H1 (cell line): ENCODE measurements at regions not wholly inside any gene's neighbourhood (a gene's known extent, or its start where the extent isn't known, plus 50 kb on each side); places are given as distances from the start of the nearest gene placed in this dataset.

Source experiments
- CTCF ChIA-PET: fragments of 300-600 bp; sonication (Branson Sonifier 250); formaldehyde crosslinking; loops from one replicate; lab custom pipeline; 2021; ENCODE audit not compliant: partially characterized antibody; lab: Charles Lee
- POLR2A ChIA-PET: fragments of 300-600 bp; sonication (Branson Sonifier 250); formaldehyde crosslinking; loops from one replicate; lab custom pipeline; 2021; ENCODE audit warnings: inconsistent platforms; ENCODE audit not compliant: partially characterized antibody; lab: Charles Lee
- DNase-seq, 2 experiments: peaks; one replicate each; pipeline versions ENCODE4 v3.0.0 to v3.0.0-alpha.2; 2010 to 2022; ENCODE audit warnings: low spot score in 2 of 2, low read depth in 1 of 2, mixed read lengths in 1 of 2
- FAIRE-seq: peaks from 2 replicates; lab custom pipeline; 2011; peaks lifted over from hg19 to GRCh38; lab: Jason Lieb, UNC
- H2AFZ ChIP-seq: 2 replicates; pipeline ENCODE4 v1.8.1; 2012; ENCODE audit warnings: low read length, inconsistent platforms
- H2AK5ac ChIP-seq: 2 replicates; pipeline ENCODE4 v1.6.1; 2013; ENCODE audit warnings: low read depth, low read length
- H2BK120ac ChIP-seq: replicated peaks from 2 replicates; pipeline ENCODE3; 2013; ENCODE audit warnings: low read depth, low read length, inconsistent platforms
- H2BK12ac ChIP-seq: 2 replicates; pipeline ENCODE4 v1.6.1; 2013; ENCODE audit warnings: low read depth, low read length
- H2BK15ac ChIP-seq: 2 replicates; pipeline ENCODE4 v1.6.1; 2013; ENCODE audit warnings: low read length
- H2BK20ac ChIP-seq: 2 replicates; pipeline ENCODE4 v1.6.1; 2013; ENCODE audit warnings: low read length
- H2BK5ac ChIP-seq: 2 replicates; pipeline ENCODE4 v1.6.1; 2013; ENCODE audit warnings: low read depth, low read length
- H3K14ac ChIP-seq: 2 replicates; pipeline ENCODE4 v1.6.1; 2013; ENCODE audit warnings: inconsistent platforms; ENCODE audit not compliant: insufficient read length
- H3K18ac ChIP-seq: 2 replicates; pipeline ENCODE4 v1.6.1; 2013; ENCODE audit warnings: low read length; ENCODE audit errors: extremely low read depth
- H3K23ac ChIP-seq: 2 replicates; pipeline ENCODE4 v1.6.1; 2013; ENCODE audit warnings: inconsistent platforms; ENCODE audit not compliant: insufficient read length
- H3K23me2 ChIP-seq: 2 replicates; pipeline ENCODE4 v1.6.1; 2013; ENCODE audit warnings: low read depth, low read length
- H3K27ac ChIP-seq: 2 replicates; pipeline ENCODE4 v1.6.1; 2011; ENCODE audit warnings: low read depth, low read length, inconsistent platforms
- H3K27me3 ChIP-seq, 4 experiments: replicated peaks in 1 of 4; 1 replicate in 1 of 4; 2 replicates in 3 of 4; pipeline versions ENCODE4 v1.6.1 to v1.8.1; 2011 to 2013; ENCODE audit warnings: low read length in 3 of 4, mild to moderate bottlenecking in 3 of 4, inconsistent platforms in 2 of 4, mixed read lengths in 2 of 4, moderate library complexity in 1 of 4; ENCODE audit not compliant: control insufficient read depth in 3 of 4, insufficient read depth in 3 of 4; ENCODE audit errors: extremely low read depth in 1 of 4
- H3K36me3 ChIP-seq, 4 experiments: 2 replicates each; pipeline versions ENCODE4 v1.6.1 to v1.8.1; 2011 to 2013; ENCODE audit warnings: mild to moderate bottlenecking in 4 of 4, low read length in 3 of 4, moderate library complexity in 2 of 4, control low read depth in 1 of 4, inconsistent platforms in 1 of 4; ENCODE audit not compliant: insufficient read depth in 4 of 4, control insufficient read depth in 2 of 4
- H3K4ac ChIP-seq: replicated peaks from 2 replicates; pipeline ENCODE3; 2013; ENCODE audit warnings: low read length, low read depth, mixed read lengths, inconsistent platforms; ENCODE audit not compliant: insufficient read length
- H3K4me1 ChIP-seq, 4 experiments: replicated peaks in 1 of 4; 1 replicate in 1 of 4; 2 replicates in 3 of 4; pipeline versions ENCODE4 v1.6.1 to v1.8.1; 2011 to 2013; ENCODE audit warnings: low read length in 3 of 4, inconsistent platforms in 2 of 4, mixed read lengths in 1 of 4; ENCODE audit not compliant: insufficient read depth in 4 of 4, control insufficient read depth in 3 of 4
- H3K4me2 ChIP-seq, 2 experiments: 2 replicates each; pipeline versions ENCODE4 v1.6.1 to v1.8.1; 2011 to 2013; ENCODE audit warnings: low read depth in 2 of 2, low read length in 2 of 2, control low read depth in 1 of 2, inconsistent platforms in 1 of 2, mild to moderate bottlenecking in 1 of 2; ENCODE audit not compliant: insufficient read depth in 1 of 2
- H3K4me3 ChIP-seq, 4 experiments: fragments of 200-600, 300-600 bp in 1 of 4; sonication (generic), shearing (Covaris generic), sonication (Bioruptor Twin) in 1 of 4; 2 replicates each; pipeline versions ENCODE4 v1.5.1 to v1.8.1; 2011 to 2016; ENCODE audit warnings: low read length in 4 of 4, low read depth in 3 of 4, control low read depth in 2 of 4, inconsistent platforms in 2 of 4, mild to moderate bottlenecking in 2 of 4, mixed read lengths in 1 of 4, moderate library complexity in 1 of 4; ENCODE audit not compliant: insufficient read depth in 2 of 4; ENCODE audit errors: extremely low read depth in 1 of 4
- H3K56ac ChIP-seq: replicated peaks from 2 replicates; pipeline ENCODE3; 2013; ENCODE audit warnings: low read depth, mild to moderate bottlenecking, mixed read lengths, low read length, inconsistent platforms; ENCODE audit not compliant: insufficient read length
- H3K79me1 ChIP-seq: 2 replicates; pipeline ENCODE4 v1.6.1; 2013; ENCODE audit warnings: low read depth, low read length, control low read depth
- H3K79me2 ChIP-seq, 2 experiments: 2 replicates each; pipeline versions ENCODE4 v1.6.1 to v1.8.1; 2012 to 2013; ENCODE audit warnings: low read length in 2 of 2, mild to moderate bottlenecking in 2 of 2, inconsistent platforms in 1 of 2; ENCODE audit not compliant: insufficient read depth in 2 of 2, control insufficient read depth in 1 of 2
- H3K9ac ChIP-seq, 4 experiments: replicated peaks in 1 of 4; 1 replicate in 1 of 4; 2 replicates in 3 of 4; pipeline versions ENCODE4 v1.6.1 to v1.8.1; 2011 to 2013; ENCODE audit warnings: low read depth in 3 of 4, low read length in 3 of 4, control low read depth in 2 of 4, mild to moderate bottlenecking in 2 of 4, moderate library complexity in 2 of 4, inconsistent platforms in 1 of 4; ENCODE audit errors: extremely low read depth in 1 of 4
- H3K9me3 ChIP-seq, 2 experiments: 2 replicates each; pipeline versions ENCODE4 v1.6.1 to v1.8.1; 2012 to 2013; ENCODE audit warnings: mild to moderate bottlenecking in 2 of 2, moderate library complexity in 2 of 2, control low read depth in 1 of 2, inconsistent platforms in 1 of 2, low read depth in 1 of 2, low read length in 1 of 2, mixed read lengths in 1 of 2; ENCODE audit not compliant: insufficient read depth in 2 of 2
- H4K20me1 ChIP-seq, 2 experiments: replicated peaks in 1 of 2; 2 replicates each; pipeline versions ENCODE3 to v1.8.1; 2011 to 2013; ENCODE audit warnings: inconsistent platforms in 2 of 2, low read length in 2 of 2, mild to moderate bottlenecking in 1 of 2; ENCODE audit not compliant: insufficient read depth in 2 of 2, control insufficient read depth in 1 of 2
- H4K5ac ChIP-seq: 2 replicates; pipeline ENCODE4 v1.6.1; 2013; ENCODE audit warnings: low read length, low read depth, mixed read lengths, inconsistent platforms; ENCODE audit not compliant: insufficient read length
- H4K8ac ChIP-seq: 2 replicates; pipeline ENCODE4 v1.8.0; 2013; ENCODE audit warnings: mild to moderate bottlenecking, moderate library complexity, low read length, inconsistent platforms; ENCODE audit not compliant: insufficient read depth; ENCODE audit errors: extremely low read depth
- H4K91ac ChIP-seq: replicated peaks from 2 replicates; pipeline ENCODE3; 2013; ENCODE audit warnings: low read length, mixed read lengths, inconsistent platforms; ENCODE audit not compliant: insufficient read length
- BACH1 ChIP-seq: IDR thresholded peaks from 2 replicates; pipeline ENCODE4 v1.6.1; 2012; ENCODE audit warnings: low read length, improper control_type of control experiment
- CEBPB ChIP-seq: IDR thresholded peaks from 2 replicates; pipeline ENCODE4 v1.6.1; 2012; ENCODE audit warnings: low read depth, low read length
- CHD1 ChIP-seq: IDR thresholded peaks from 2 replicates; pipeline ENCODE4 v1.6.1; 2012; ENCODE audit warnings: low read depth, low read length, improper control_type of control experiment
- CHD2 ChIP-seq: IDR thresholded peaks from 2 replicates; pipeline ENCODE4 v1.6.1; 2012; ENCODE audit warnings: low read length, improper control_type of control experiment
- CREB1 ChIP-seq: IDR thresholded peaks from 2 replicates; pipeline ENCODE4 v1.6.1; 2012; ENCODE audit warnings: inconsistent platforms
- CTCF ChIP-seq, 3 experiments: IDR thresholded peaks; 1 replicate in 2 of 3; 2 replicates in 1 of 3; pipeline versions ENCODE4 v1.5.1 to v1.6.1; 2011; ENCODE audit warnings: low read length in 3 of 3, mild to moderate bottlenecking in 3 of 3, inconsistent platforms in 2 of 3, low read depth in 1 of 3, moderate library complexity in 1 of 3; ENCODE audit not compliant: insufficient read depth in 1 of 3; ENCODE audit errors: control extremely low read depth in 1 of 3
- EGR1 ChIP-seq: IDR thresholded peaks from 2 replicates; pipeline ENCODE4 v1.6.1; 2011; ENCODE audit warnings: low read depth, low read length, borderline replicate concordance
- FOSL1 ChIP-seq: IDR thresholded peaks from 2 replicates; pipeline ENCODE4 v1.6.1; 2011; ENCODE audit warnings: mild to moderate bottlenecking, low read depth, low read length, moderate library complexity; ENCODE audit not compliant: insufficient read depth
- KDM5A ChIP-seq: fragments of 200-600 bp; IDR thresholded peaks from 2 replicates; pipeline ENCODE4 v1.7.1; 2012; ENCODE audit warnings: mild to moderate bottlenecking, low read length, inconsistent platforms, mixed read lengths
- NRF1 ChIP-seq: IDR thresholded peaks from 2 replicates; pipeline ENCODE4 v1.6.1; 2011; ENCODE audit warnings: mild to moderate bottlenecking, low read depth, low read length, improper control_type of control experiment
- POLR2A ChIP-seq, 2 experiments: IDR thresholded peaks; 1 replicate in 1 of 2; 2 replicates in 1 of 2; pipeline ENCODE4 v1.6.1; 2011; ENCODE audit warnings: low read depth in 2 of 2, low read length in 2 of 2, mild to moderate bottlenecking in 2 of 2; ENCODE audit errors: control extremely low read depth in 1 of 2
- SIRT6 ChIP-seq: IDR thresholded peaks from one replicate; pipeline ENCODE4 v1.7.1; 2012; ENCODE audit warnings: low read length, inconsistent platforms
- SIX5 ChIP-seq: IDR thresholded peaks from 2 replicates; pipeline ENCODE4 v1.6.1; 2011; ENCODE audit warnings: mild to moderate bottlenecking, low read depth, low read length
- TCF12 ChIP-seq: IDR thresholded peaks from 2 replicates; pipeline ENCODE4 v1.6.1; 2011; ENCODE audit warnings: low read depth, mild to moderate bottlenecking, low read length
- TEAD4 ChIP-seq: IDR thresholded peaks from 2 replicates; pipeline ENCODE4 v1.6.1; 2012; ENCODE audit warnings: low read depth, low read length, inconsistent platforms, mixed read lengths
- WGBS, 2 experiments: shearing (Covaris generic) in 1 of 2; methylation state at CpG; one replicate each; pipeline versions ENCODE4 v1.1.6 to v1.1.7; 2013 to 2015; ENCODE audit warnings: low lambda C conversion rate in 2 of 2, mixed read lengths in 2 of 2, inconsistent platforms in 1 of 2, low coverage in 1 of 2, missing lambda C conversion rate in 1 of 2; ENCODE audit not compliant: insufficient replicate concordance in 2 of 2, insufficient coverage in 1 of 2, insufficient read length in 1 of 2; ENCODE audit errors: extremely low coverage in 1 of 2, missing lambda C conversion rate in 1 of 2; 5-methylcytosine and 5-hydroxymethylcytosine counted together

GRCh38 chr3:1609416-1609815, 489.2 kb upstream of the CNTN4 start:
- H3K9ac ChIP-seq: no peak overlapping the region
- no peak overlapping the region for H4K8ac ChIP-seq
- H3K9me3 ChIP-seq: no peaks in the 10 kb centered on the region
- no peak overlapping the region for H2BK20ac ChIP-seq
- no peak overlapping the region for H3K27ac ChIP-seq
- no peak overlapping the region for H4K5ac ChIP-seq
- ChIA-PET POLR2A (no interaction called here), CTCF (interaction anchor here (0.6 to 0.7 kb wide), 3 partner anchors 200 to 1404 kb away, joined by 3 read pairs; no protein-coding TSS in a partner anchor)
- H4K91ac ChIP-seq: no peak overlapping the region
- no peaks in the 10 kb centered on the region for H3K27me3 ChIP-seq
- H3K4me2 ChIP-seq: no peak overlapping the region
- H3K23ac ChIP-seq: no peak overlapping the region
- H3K36me3 ChIP-seq: no peaks in the 10 kb centered on the region
- H2BK120ac ChIP-seq: no peak overlapping the region
- no peaks in the 10 kb centered on the region for H3K4me1 ChIP-seq
- no peak overlapping the region for H2AFZ ChIP-seq
- no peak overlapping the region for H3K18ac ChIP-seq
- no peak overlapping the region for H3K4me3 ChIP-seq
- 88% methylated on average over 1 of the region's 1 CpG; no CpG with 5 or more reads in 1 of the 2 experiments for WGBS, 2 experiments
- no peak overlapping the region for H2BK15ac ChIP-seq
- H4K20me1 ChIP-seq: no peaks in the 10 kb centered on the region
- H3K4ac ChIP-seq: no peak overlapping the region
- H3K79me1 ChIP-seq: no peaks in the 10 kb centered on the region
- H2BK5ac ChIP-seq: no peak overlapping the region
- no peak overlapping the region for H2BK12ac ChIP-seq
- no peaks in the 10 kb centered on the region for H3K79me2 ChIP-seq
- H3K14ac ChIP-seq: no peak overlapping the region
- H3K23me2 ChIP-seq: no peaks in the 10 kb centered on the region
- no peak overlapping the region for H2AK5ac ChIP-seq
- H3K56ac ChIP-seq: no peak overlapping the region
- DNase-seq: no peak
- FAIRE-seq: no peak
- TF ChIP-seq CHD1 (no peak), SIRT6 (no peak), EGR1 (no peak), CHD2 (no peak), TEAD4 (no peak), KDM5A (no peak), TCF12 (no peak), NRF1 (no peak), CREB1 (no peak), CEBPB (no peak), FOSL1 (no peak), POLR2A (IDR thresholded peaks at IDR 0.05; ENCODE audit: control extremely low read depth in 1 of 2, low read depth in 2 of 2, low read length in 2 of 2) (no peak), SIX5 (no peak), CTCF (IDR thresholded peaks at IDR 0.05; ENCODE audit: control extremely low read depth in 1 of 3, insufficient read depth in 1 of 3, low read depth in 1 of 3, low read length in 3 of 3) (no peak), BACH1 (no peak)
